NCI-H774 (cell line): ENCODE measurements at regions not wholly inside any gene's neighbourhood (a gene's known extent, or its start where the extent isn't known, plus 50 kb on each side); places are given as distances from the start of the nearest gene placed in this dataset.
"Not testable (repeated sequence)": the region's sequence is repeated elsewhere in the genome, so short reads cannot be mapped to it uniquely, and the experiment has no call there.

Experiments
- DNase-seq: peaks from one replicate; lab custom pipeline; 2025; lab: John Stamatoyannopoulos, UW

GRCh38 chr18:42328931-42329330, 373.9 kb downstream of the PIK3C3 start:
- no peak for DNase-seq

DNA sequence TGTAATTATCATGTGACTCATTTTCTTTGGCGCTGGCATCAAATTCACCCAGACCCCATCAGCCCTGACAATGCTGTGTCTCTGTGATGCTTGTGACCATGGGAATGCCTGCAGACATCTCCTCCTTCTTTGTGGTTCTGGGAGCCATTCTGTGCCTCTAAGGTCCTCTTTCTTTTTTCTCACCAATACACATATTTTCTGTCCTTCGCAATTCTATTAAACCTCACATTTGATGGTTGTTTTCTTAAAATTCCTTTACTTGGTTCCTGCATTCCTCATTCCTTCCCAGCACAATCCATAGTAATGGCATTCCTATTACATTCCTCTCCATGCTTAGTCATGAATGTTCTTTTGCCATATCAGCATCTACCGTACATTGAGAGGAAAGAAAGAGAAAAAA, 375.3 kb downstream of the PIK3C3 start:
- DNase-seq = no peak

DNA sequence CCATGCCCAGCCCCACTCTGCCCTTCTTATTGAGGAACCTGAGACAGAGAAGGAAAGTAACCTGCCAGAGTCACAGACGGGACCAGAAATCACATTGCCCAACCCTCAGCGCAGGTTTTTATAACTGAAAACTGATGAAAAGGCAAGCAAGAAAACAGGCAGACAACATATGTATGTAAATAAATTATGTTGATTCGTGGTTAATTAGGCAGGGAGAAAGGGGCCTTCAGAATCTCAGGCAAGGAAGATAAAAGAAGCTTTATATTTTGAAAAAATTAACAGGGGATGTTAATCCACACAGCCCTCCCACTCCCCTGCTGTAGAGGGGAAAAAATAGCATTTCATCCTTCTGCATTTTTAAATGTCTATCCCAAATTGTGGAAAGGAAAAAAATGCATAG, 378.5 kb downstream of the PIK3C3 start:
- no peak for DNase-seq

DNA sequence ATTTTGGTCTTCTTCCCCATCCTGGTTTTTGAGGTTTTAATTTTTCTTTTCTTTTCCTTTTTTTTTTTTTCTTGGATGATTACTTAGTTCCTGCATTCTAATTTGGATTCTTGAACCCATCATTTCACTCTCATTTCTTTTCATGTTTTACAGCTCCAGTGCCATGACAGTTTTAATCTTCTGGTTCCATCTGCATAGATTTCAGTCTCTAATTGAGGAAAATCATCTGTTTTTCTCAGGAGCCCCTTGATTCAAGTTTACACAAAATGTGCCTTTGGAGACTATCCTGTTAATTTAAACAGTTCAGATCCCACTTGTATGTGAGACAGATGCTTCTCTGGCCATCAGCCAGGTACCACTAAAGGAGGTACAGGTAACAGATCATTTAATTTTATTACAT, 379.9 kb downstream of the PIK3C3 start:
- DNase-seq = no peak

GRCh38 chr18:42336139-42336538, 381.1 kb downstream of the PIK3C3 start:
- DNase-seq = no peak

- not testable (repeated sequence) for DNase-seq
Observed at GRCh38 chr18:42337337-42337736, 382.3 kb downstream of the PIK3C3 start.

DNA sequence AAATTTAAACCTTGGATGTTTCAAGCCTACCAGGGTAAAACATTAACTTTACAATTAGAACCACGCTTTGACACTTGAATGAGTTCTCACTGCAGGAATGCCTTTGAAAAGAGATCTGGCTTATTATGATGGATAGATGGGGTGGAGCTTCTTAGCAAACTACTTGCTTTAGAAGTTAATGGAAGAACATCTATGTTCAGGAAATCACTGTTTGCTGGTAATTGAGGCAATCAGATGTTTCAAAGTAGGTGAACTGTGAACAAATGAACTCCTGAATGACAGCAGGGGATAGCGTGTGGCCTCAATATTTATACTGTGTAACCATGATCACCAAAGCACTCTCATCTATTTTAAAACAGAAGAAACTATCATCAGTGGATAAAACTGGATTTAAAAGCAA, 383.6 kb downstream of the PIK3C3 start:
- no peak for DNase-seq

GRCh38 chr18:42339372-42339771, 384.3 kb downstream of the PIK3C3 start:
- DNase-seq = peak; percentile 24

- no peak for DNase-seq
Observed at GRCh38 chr18:42340423-42341009, 385.5 kb downstream of the PIK3C3 start.

GRCh38 chr18:42341423-42341822, 386.4 kb downstream of the PIK3C3 start:
- no peak for DNase-seq

- no peak for DNase-seq
Observed at GRCh38 chr18:42348722-42349121, 393.7 kb downstream of the PIK3C3 start.

- DNase-seq = no peak
Observed at GRCh38 chr18:42351455-42351854, 396.4 kb downstream of the PIK3C3 start.

DNA sequence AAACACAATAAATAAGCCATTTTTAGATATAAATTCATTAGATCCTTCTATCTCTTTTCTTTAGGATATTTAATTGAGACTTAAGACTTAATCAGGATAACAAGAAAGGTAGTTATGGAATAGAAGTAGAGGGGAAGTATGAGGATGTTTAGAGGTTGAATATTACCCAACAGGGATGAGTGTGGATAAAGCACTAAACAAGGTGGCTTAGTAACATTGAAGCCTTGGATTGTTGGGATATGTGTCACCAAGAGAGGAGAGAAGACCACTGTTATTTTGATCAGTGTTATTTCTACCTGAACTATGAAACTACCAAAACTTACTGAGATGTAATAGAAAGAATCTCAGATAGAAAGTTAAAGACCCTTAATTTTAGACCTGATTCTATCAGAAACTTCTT, 405.7 kb downstream of the PIK3C3 start:
- no peak for DNase-seq

DNA sequence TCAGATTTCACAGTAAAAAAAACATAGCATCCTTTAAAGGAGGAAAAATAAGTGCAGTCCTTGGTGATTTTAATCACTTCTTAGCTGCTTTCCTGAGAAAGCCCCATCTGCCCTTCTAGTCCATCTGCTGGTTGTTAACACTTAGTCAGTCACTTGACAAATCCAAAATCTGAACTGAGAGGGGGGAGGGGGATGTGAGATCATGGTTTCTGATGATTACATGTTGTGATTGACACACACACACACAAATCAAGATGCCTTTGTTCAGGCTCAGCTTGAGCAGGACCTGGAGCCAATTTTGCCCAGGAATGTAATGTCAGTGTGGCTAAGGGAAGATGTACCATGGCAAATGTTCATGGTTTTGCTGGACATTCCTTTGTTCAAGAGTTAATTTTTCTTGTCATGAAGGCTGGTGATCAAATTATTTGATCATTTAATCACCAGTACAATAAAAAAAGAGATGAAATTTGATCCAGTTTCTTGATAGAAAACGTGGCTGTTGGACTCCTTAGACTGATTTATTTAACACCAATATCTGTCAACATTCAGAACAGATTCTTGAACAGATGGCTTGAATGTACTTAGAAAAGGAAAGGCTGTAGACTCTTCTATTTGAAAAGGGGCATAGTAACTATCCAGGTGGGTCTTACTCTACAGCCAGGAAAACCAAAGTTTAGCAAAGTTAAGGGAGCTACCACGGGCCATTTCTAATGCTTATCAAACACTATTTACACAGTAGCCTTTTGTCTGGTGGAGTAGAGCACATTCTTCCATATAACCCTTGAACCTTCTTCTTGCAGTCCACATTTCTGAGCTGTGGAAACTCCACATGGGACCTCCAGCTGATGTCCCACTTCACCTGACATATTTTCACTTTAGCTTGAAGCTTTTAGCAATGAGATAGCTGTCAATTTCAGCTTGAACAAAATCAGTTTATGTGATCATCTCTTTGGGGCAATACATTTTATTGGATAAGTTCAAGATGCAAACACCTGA, 408.7 kb downstream of the PIK3C3 start:
- no peak for DNase-seq

DNA sequence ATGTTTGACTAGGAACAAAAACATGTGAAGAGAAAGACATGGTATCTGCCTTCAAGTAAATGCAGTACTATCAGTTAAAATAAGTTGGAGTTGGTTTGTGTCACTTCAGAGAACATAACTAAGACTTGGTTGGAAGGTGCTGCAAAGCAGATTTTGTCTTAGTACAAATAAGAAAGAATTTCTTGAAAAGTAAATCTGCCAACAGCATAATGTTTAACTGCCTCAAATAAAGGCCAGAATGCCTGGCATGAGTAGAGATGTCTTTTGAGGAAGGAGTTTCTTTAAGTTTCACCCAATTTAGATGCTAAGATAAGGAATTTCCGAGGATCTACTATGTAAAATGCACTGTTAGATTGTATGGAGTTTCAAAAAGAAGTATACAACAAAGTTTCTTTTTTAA, 409.7 kb downstream of the PIK3C3 start:
- DNase-seq = no peak

- DNase-seq = peak; percentile 13
Observed at GRCh38 chr18:42365591-42365990, 410.6 kb downstream of the PIK3C3 start.

DNA sequence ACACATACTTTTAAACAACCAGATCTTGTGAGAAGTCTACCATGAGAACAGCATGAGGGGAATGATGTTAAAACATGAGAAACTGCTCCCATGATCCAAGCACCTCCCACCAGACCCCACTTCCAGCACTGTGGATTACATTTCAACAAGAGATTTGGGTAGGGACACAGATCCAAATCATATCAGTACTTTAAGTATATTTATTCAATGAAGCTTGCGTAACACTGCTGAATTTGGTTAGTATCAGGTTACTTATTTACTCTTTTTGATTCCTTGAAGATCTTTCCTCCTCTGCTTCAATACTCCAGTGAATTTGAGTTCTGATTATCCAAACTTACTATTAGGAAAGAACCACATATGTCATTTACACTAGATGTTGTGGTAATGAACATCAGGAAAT, 418.6 kb downstream of the PIK3C3 start:
- DNase-seq = no peak

- DNase-seq = no peak
Observed at GRCh38 chr18:42374961-42375360, 419.9 kb downstream of the PIK3C3 start.

GRCh38 chr18:42378854-42379253, 423.8 kb downstream of the PIK3C3 start:
- not testable (repeated sequence) for DNase-seq

GRCh38 chr18:42381236-42381635, 426.2 kb downstream of the PIK3C3 start:
- DNase-seq = not testable (repeated sequence)

DNA sequence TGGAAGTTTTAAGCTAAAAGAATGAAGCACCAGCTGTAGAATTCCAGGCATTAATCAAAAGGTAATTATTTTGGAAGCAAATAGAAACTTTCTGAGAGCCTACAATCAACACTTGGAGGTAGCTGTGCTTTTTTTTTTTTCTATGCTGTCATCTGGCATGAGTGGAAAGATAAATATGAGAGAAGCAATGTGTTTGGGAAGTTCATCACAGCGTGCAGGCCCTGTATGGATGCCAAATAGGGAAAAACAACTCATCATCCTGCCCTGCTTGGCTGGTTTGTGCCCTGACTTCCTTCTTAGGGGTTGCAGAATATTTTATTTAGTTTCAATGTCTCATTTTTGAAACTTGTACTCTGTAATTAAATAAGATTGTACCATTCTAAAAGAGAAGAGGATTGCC, 437.4 kb downstream of the PIK3C3 start:
- DNase-seq = peak; percentile 27

DNA sequence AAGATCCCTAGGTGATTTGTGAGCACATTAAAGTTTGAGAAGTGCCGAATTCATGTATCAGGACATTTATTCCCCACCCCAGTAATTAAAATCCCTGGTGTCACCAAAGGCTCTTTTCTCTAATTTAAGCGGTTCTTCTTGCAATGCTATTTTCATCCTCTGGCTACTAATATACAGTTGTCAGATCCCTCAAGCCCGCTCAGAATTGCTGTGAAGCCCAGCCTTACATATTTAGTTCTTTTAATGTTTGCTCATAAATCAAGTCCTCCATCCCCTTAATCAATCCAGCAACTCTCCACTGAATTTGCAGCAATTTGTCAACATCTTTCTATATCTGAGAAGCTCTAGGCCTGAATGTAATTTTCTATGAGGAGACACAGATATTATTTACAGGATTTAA, 437.9 kb downstream of the PIK3C3 start:
- no peak for DNase-seq

DNA sequence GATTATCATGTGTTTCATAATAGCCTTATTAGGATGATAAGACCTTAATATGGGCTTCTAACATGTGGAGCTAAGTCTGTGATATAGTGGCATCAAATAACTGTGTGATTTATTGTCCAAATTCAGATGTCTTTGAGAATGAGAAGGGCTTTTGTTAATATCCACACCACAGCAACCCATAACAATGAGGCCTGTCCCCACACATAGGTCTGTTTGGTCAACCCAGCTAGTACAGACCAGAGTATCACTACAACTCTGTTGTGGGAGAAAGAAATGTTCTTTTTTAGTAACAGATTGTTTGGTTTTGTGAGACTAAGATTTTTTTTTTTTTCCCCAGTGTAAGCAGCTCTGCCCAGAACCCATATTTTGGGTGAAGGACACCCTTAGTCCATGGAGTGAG, 439.2 kb downstream of the PIK3C3 start:
- no peak for DNase-seq
